ENCODE measurements at regions not wholly inside any gene's neighbourhood (a gene's known extent, or its start where the extent isn't known, plus 50 kb on each side); places are given as distances from the start of the nearest gene placed in this dataset.

- DNase-seq, result no peak
These were observed 360.5 kb upstream of the TMPO start for GRCh38 chr12:98154850-98155249.

- no peak for DNase-seq
These were observed 358.7 kb upstream of the TMPO start for GRCh38 chr12:98156697-98157096.

- no peak for DNase-seq
These were observed 352.3 kb upstream of the TMPO start for GRCh38 chr12:98162906-98163678.

GRCh38 chr12:98172304-98172703 lies 343.1 kb upstream of the TMPO start:
- no peak for DNase-seq

GRCh38 chr12:98172801-98173200 lies 342.6 kb upstream of the TMPO start:
- DNase-seq, result no peak

- no peak for DNase-seq
These were observed 341.5 kb upstream of the TMPO start for GRCh38 chr12:98173773-98174427.

GRCh38 chr12:98174428-98174809 lies 341.0 kb upstream of the TMPO start:
- no peak for DNase-seq

- DNase-seq, result no peak
These were observed 337.3 kb upstream of the TMPO start for GRCh38 chr12:98178126-98178525.

- DNase-seq, result no peak
These were observed 336.2 kb upstream of the TMPO start for GRCh38 chr12:98179151-98179550.

GRCh38 chr12:98180603-98181002 lies 334.8 kb upstream of the TMPO start:
- no peak for DNase-seq

- DNase-seq, result no peak
These were observed 332.6 kb upstream of the TMPO start for GRCh38 chr12:98182821-98183220.

GRCh38 chr12:98185606-98186005 lies 329.8 kb upstream of the TMPO start:
- no peak for DNase-seq

- peak; percentile 15 for DNase-seq
These were observed 326.7 kb upstream of the TMPO start for GRCh38 chr12:98188650-98189077.

- DNase-seq, result no peak
These were observed 320.8 kb upstream of the TMPO start for GRCh38 chr12:98194591-98194990.

- DNase-seq, result no peak
These were observed 317.0 kb upstream of the TMPO start for GRCh38 chr12:98198261-98198982.

GRCh38 chr12:98208816-98209215 lies 306.6 kb upstream of the TMPO start:
- no peak for DNase-seq

- DNase-seq, result peak; percentile 19
These were observed 303.3 kb upstream of the TMPO start for GRCh38 chr12:98211909-98212695.

GRCh38 chr12:98213556-98213955 lies 301.8 kb upstream of the TMPO start:
- no peak for DNase-seq

GRCh38 chr12:98217257-98217656 lies 298.1 kb upstream of the TMPO start:
- DNase-seq, result no peak

GRCh38 chr12:98220636-98221035 lies 294.8 kb upstream of the TMPO start:
- DNase-seq, result no peak

- DNase-seq, result no peak
These were observed 294.1 kb upstream of the TMPO start for GRCh38 chr12:98221243-98221808.

- DNase-seq, result no peak
These were observed 293.3 kb upstream of the TMPO start for GRCh38 chr12:98222135-98222534.
